DND-41 (cell line): ENCODE measurements at regions not wholly inside any gene's neighbourhood (a gene's known extent, or its start where the extent isn't known, plus 50 kb on each side); places are given as distances from the start of the nearest gene placed in this dataset.

Source experiments
- ATAC-seq: fragments of 200-7000 bp; cut with Tn5 transposase; 3 replicates; pipeline ENCODE4 v1.9.1; 2021; ENCODE audit warnings: low read depth; ENCODE audit not compliant: insufficient read depth
- DNase-seq: peaks from one replicate; pipeline ENCODE4 v3.0.0-alpha.2; 2020
- H2AFZ ChIP-seq: 2 replicates; pipeline ENCODE4 v1.6.0; 2012; ENCODE audit warnings: low read depth, low read length
- H3K27ac ChIP-seq: 2 replicates; pipeline ENCODE4 v1.5.1; 2012; ENCODE audit warnings: low read length, inconsistent platforms
- H3K27me3 ChIP-seq: fragments of 200-600 bp; sonication (generic); 2 replicates; pipeline ENCODE4 v1.6.0; 2012; ENCODE audit warnings: low read length, mild to moderate bottlenecking, inconsistent platforms; ENCODE audit not compliant: insufficient read depth, poor library complexity
- H3K36me3 ChIP-seq: 2 replicates; pipeline ENCODE4 v1.5.1; 2012; ENCODE audit warnings: low read length, inconsistent platforms; ENCODE audit not compliant: insufficient read depth
- H3K4me1 ChIP-seq: 2 replicates; pipeline ENCODE4 v1.5.1; 2012; ENCODE audit warnings: mild to moderate bottlenecking, low read length; ENCODE audit not compliant: insufficient read depth
- H3K4me2 ChIP-seq: 2 replicates; pipeline ENCODE4 v1.6.0; 2012; ENCODE audit warnings: mild to moderate bottlenecking, moderate library complexity, low read length, inconsistent platforms; ENCODE audit not compliant: insufficient read depth
- H3K4me3 ChIP-seq, 2 experiments: fragments of 200-600 bp in 1 of 2; shearing (Covaris generic) in 1 of 2; 2 replicates each; pipeline ENCODE4 v1.5.1; 2012 to 2016; ENCODE audit warnings: inconsistent platforms in 2 of 2, low read length in 2 of 2, mild to moderate bottlenecking in 2 of 2, low read depth in 1 of 2, moderate library complexity in 1 of 2
- H3K79me2 ChIP-seq: 2 replicates; pipeline ENCODE4 v1.6.0; 2012; ENCODE audit warnings: low read length, inconsistent platforms; ENCODE audit not compliant: insufficient read depth
- H3K9ac ChIP-seq: 2 replicates; pipeline ENCODE4 v1.6.0; 2012; ENCODE audit warnings: low read depth, mild to moderate bottlenecking, inconsistent platforms, low read length, moderate library complexity
- H3K9me3 ChIP-seq: 2 replicates; pipeline ENCODE4 v1.5.1; 2012; ENCODE audit warnings: low read length, moderate library complexity, mild to moderate bottlenecking, inconsistent platforms; ENCODE audit not compliant: insufficient read depth, severe bottlenecking
- H4K20me1 ChIP-seq: 2 replicates; pipeline ENCODE4 v1.6.0; 2012; ENCODE audit warnings: low read length; ENCODE audit not compliant: insufficient read depth
- EZH2 ChIP-seq: IDR thresholded peaks from 3 replicates; pipeline ENCODE4 v1.6.1; 2012; ENCODE audit warnings: borderline replicate concordance, low read depth, mild to moderate bottlenecking, moderate library complexity, low read length, inconsistent platforms; ENCODE audit not compliant: severe bottlenecking
- TF ChIP-seq, protein P1 (sequence below): IDR thresholded peaks from 2 replicates; pipeline ENCODE4 v1.5.1; 2012; ENCODE audit warnings: borderline replicate concordance, low read length, moderate library complexity, mild to moderate bottlenecking; ENCODE audit not compliant: poor library complexity, severe bottlenecking; ENCODE audit errors: extremely low read depth

- TF ChIP-seq, protein P1, sequence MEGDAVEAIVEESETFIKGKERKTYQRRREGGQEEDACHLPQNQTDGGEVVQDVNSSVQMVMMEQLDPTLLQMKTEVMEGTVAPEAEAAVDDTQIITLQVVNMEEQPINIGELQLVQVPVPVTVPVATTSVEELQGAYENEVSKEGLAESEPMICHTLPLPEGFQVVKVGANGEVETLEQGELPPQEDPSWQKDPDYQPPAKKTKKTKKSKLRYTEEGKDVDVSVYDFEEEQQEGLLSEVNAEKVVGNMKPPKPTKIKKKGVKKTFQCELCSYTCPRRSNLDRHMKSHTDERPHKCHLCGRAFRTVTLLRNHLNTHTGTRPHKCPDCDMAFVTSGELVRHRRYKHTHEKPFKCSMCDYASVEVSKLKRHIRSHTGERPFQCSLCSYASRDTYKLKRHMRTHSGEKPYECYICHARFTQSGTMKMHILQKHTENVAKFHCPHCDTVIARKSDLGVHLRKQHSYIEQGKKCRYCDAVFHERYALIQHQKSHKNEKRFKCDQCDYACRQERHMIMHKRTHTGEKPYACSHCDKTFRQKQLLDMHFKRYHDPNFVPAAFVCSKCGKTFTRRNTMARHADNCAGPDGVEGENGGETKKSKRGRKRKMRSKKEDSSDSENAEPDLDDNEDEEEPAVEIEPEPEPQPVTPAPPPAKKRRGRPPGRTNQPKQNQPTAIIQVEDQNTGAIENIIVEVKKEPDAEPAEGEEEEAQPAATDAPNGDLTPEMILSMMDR, result no peak
- TF ChIP-seq EZH2, result no peak
- no peaks in the 10 kb centered on the region for H3K4me1 ChIP-seq
- no peaks in the 10 kb centered on the region for H3K27me3 ChIP-seq
- no peak for DNase-seq
- no peaks in the 10 kb centered on the region for H3K36me3 ChIP-seq
- H3K79me2 ChIP-seq, result no peaks in the 10 kb centered on the region
- no peak overlapping the region for H3K4me2 ChIP-seq
- no peak overlapping the region for H2AFZ ChIP-seq
- H3K9me3 ChIP-seq, result no peaks in the 10 kb centered on the region
- no peak for ATAC-seq
- H3K4me3 ChIP-seq, result no peak overlapping the region
- H4K20me1 ChIP-seq, result no peaks in the 10 kb centered on the region
- H3K9ac ChIP-seq, result no peak overlapping the region
- H3K27ac ChIP-seq, result no peak overlapping the region
These were observed 875.0 kb upstream of the IGFBP7 start for GRCh38 chr4:57985161-57985560.

DNA sequence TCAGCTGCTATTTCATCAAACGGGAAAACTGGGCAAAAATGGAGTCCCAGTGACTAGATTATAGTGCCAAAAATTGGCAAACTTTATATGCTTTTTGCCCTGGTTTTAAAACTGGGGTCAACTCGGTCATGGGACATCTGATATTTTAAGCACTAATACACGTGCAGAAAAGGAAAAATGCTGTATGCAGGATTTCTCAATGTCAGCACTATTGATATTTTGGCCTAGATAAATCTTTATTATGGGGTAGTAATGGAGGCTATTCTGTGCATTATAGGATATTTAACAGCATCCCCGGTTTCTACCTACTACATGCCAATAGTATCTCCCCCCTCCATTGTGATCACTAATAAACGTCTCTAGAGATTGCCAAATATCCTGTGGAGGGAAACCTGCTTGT, 870.9 kb upstream of the IGFBP7 start:
- TF ChIP-seq, protein P1, result no peak
- TF ChIP-seq EZH2, result no peak
- no peak for ATAC-seq
- H2AFZ ChIP-seq, result no peak overlapping the region

GRCh38 chr4:57974821-57975220, 864.6 kb upstream of the IGFBP7 start:
- H3K9me3 ChIP-seq, result no peaks in the 10 kb centered on the region
- no peaks in the 10 kb centered on the region for H3K4me1 ChIP-seq
- H3K79me2 ChIP-seq, result no peaks in the 10 kb centered on the region
- no peak for TF ChIP-seq EZH2
- TF ChIP-seq, protein P1, result no peak
- no peaks in the 10 kb centered on the region for H3K36me3 ChIP-seq
- H3K4me2 ChIP-seq, result no peak overlapping the region
- H4K20me1 ChIP-seq, result no peaks in the 10 kb centered on the region
- H3K4me3 ChIP-seq, result no peak overlapping the region
- ATAC-seq (no peak), DNase-seq (no peak)
- H2AFZ ChIP-seq, result no peak overlapping the region
- H3K9ac ChIP-seq, result no peak overlapping the region
- no peaks in the 10 kb centered on the region for H3K27me3 ChIP-seq
- no peak overlapping the region for H3K27ac ChIP-seq

More for the DNA sequence above, 870.9 kb upstream of the IGFBP7 start:
- Histone ChIP-seq H3K4me3 (no peak overlapping the region), H3K4me1 (no peaks in the 10 kb centered on the region), H3K4me2 (no peak overlapping the region), H3K36me3 (no peaks in the 10 kb centered on the region), H3K9me3 (no peaks in the 10 kb centered on the region), H3K9ac (no peak overlapping the region), H3K27me3 (no peaks in the 10 kb centered on the region), H4K20me1 (no peaks in the 10 kb centered on the region), H3K79me2 (no peaks in the 10 kb centered on the region), H3K27ac (no peak overlapping the region)
- DNase-seq, result no peak

- Histone ChIP-seq H3K36me3 (no peaks in the 10 kb centered on the region), H3K4me1 (no peaks in the 10 kb centered on the region), H3K27ac (no peak overlapping the region), H3K27me3 (no peaks in the 10 kb centered on the region), H3K4me2 (no peak overlapping the region), H3K79me2 (no peaks in the 10 kb centered on the region), H3K9ac (no peak overlapping the region), H2AFZ (no peak overlapping the region), H4K20me1 (no peaks in the 10 kb centered on the region), H3K4me3 (no peak overlapping the region), H3K9me3 (no peaks in the 10 kb centered on the region)
- no peak for DNase-seq
- no peak for TF ChIP-seq EZH2
- TF ChIP-seq, protein P1, result no peak
- ATAC-seq, result no peak
These were observed 863.6 kb upstream of the IGFBP7 start for GRCh38 chr4:57973819-57974218.
